ENCODE measurements at regions not wholly inside any gene's neighbourhood (a gene's known extent, or its start where the extent isn't known, plus 50 kb on each side); places are given as distances from the start of the nearest gene placed in this dataset.

DNA sequence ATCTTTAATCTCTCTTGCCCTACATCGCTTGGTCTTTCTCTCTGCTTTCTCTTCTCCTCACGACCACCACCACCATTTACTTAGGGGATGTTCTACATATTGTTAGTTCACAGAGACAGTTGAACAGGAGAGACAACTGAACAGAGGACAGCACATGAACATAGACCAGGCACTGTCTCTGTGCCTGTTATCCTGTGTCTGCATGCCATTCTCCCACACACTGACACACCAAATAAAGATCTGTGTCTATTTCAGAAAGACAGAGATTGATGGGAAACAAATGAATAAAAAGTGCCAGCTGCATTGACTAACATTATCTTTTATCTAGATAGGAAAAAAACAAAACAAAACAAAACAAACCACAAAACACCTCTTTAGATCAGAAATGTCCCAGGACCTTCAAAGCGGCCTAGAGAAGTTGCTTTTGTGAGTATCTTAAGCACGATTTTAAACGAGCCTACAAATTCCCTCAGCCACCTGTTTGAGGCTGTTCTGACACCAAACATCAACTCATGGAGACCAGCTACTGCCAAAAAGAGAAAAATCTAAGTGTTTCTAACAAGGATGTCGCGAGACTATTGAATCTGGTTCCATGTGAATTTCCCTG is 77.6 kb upstream of the PARP11 start:
- H3K4me1 Mint-ChIP-seq: peaks cover 21% of the 10 kb centered on the region
- Histone ChIP-seq H3K4me2 (replicated peaks; ENCODE audit: low read depth, low read length, poor library complexity, severe bottlenecking) (no peak overlapping the region), H3K9ac (ENCODE audit: low read length) (no peak overlapping the region), H3K9me3 (ENCODE audit: control extremely low read depth in 1 of 3, control insufficient read depth in 2 of 3, insufficient read depth in 1 of 3, low read length in 2 of 3) (peaks cover 0 to 1% (median 0%) of the 10 kb centered on the region in 3 donors), H4K20me1 (ENCODE audit: control insufficient read depth, insufficient read depth, low read length, poor library complexity, severe bottlenecking) (no peaks in the 10 kb centered on the region), H3K4me3 (ENCODE audit: control extremely low read depth in 1 of 5, extremely low read depth in 1 of 5, insufficient read depth in 1 of 5, low read depth in 2 of 5, low read length in 4 of 5) (no peak overlapping the region), H3K27me3 (replicated peaks in 1 of 4; ENCODE audit: control extremely low read depth in 1 of 4, control insufficient read depth in 3 of 4, insufficient read depth in 4 of 4, low read length in 3 of 4) (peaks cover 0 to under 1% (median 0%) of the 10 kb centered on the region in 4 experiments), H2AFZ (ENCODE audit: insufficient read depth, low read depth, low read length, poor library complexity, severe bottlenecking) (peak overlapping the region; percentile 19), H3K79me2 (ENCODE audit: control insufficient read depth, insufficient read depth, low read length) (no peaks in the 10 kb centered on the region), H3K27ac (ENCODE audit: low read length in 2 of 2) (no peak overlapping the region), H3K36me3 (replicated peaks in 1 of 2; ENCODE audit: control extremely low read depth in 1 of 2, control insufficient read depth in 1 of 2, extremely low read depth in 1 of 2, insufficient read depth in 2 of 2, low read length in 1 of 2) (no peaks in the 10 kb centered on the region), H3K4me1 (ENCODE audit: control insufficient read depth in 2 of 2, insufficient read depth in 2 of 2, low read length in 2 of 2) (peaks cover 17 to 20% of the 10 kb centered on the region in 2 donors)
- TF ChIP-seq, protein P1, sequence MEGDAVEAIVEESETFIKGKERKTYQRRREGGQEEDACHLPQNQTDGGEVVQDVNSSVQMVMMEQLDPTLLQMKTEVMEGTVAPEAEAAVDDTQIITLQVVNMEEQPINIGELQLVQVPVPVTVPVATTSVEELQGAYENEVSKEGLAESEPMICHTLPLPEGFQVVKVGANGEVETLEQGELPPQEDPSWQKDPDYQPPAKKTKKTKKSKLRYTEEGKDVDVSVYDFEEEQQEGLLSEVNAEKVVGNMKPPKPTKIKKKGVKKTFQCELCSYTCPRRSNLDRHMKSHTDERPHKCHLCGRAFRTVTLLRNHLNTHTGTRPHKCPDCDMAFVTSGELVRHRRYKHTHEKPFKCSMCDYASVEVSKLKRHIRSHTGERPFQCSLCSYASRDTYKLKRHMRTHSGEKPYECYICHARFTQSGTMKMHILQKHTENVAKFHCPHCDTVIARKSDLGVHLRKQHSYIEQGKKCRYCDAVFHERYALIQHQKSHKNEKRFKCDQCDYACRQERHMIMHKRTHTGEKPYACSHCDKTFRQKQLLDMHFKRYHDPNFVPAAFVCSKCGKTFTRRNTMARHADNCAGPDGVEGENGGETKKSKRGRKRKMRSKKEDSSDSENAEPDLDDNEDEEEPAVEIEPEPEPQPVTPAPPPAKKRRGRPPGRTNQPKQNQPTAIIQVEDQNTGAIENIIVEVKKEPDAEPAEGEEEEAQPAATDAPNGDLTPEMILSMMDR (IDR thresholded peaks at IDR 0.05): no peak
- TF ChIP-seq EZH2 (IDR thresholded peaks at IDR 0.05; ENCODE audit: borderline replicate concordance, insufficient read depth, low read depth, low read length, poor library complexity, severe bottlenecking): no peak
- ChIA-PET CTCF (no interaction called here), POLR2A (no interaction called here)
- H3K4me3 Mint-ChIP-seq: no peak overlapping the region
- H3K27ac Mint-ChIP-seq: no peak overlapping the region
- H3K27me3 Mint-ChIP-seq: peaks cover 4% of the 10 kb centered on the region
- DNase-seq (no peak), ATAC-seq (ENCODE audit: low read depth) (no peak)
- intact Hi-C loops (cut with micrococcal nuclease): no loop called here
- no peaks in the 10 kb centered on the region for H3K9me3 Mint-ChIP-seq (ENCODE audit: insufficient read depth)
- WGBS (ENCODE audit: insufficient coverage): 80% methylated on average over 3 of the region's 7 CpGs

- Mint-ChIP-seq H3K4me3 (peak overlapping the region; percentile 14), H3K27me3 (peaks cover 4% of the 10 kb centered on the region), H3K9me3 (ENCODE audit: insufficient read depth) (no peaks in the 10 kb centered on the region), H3K4me1 (peaks cover 21% of the 10 kb centered on the region), H3K27ac (peak overlapping the region; percentile 21)
- Histone ChIP-seq H3K4me1 (ENCODE audit: control insufficient read depth in 2 of 2, insufficient read depth in 2 of 2, low read length in 2 of 2) (peaks cover 17 to 20% of the 10 kb centered on the region in 2 donors), H3K4me3 (ENCODE audit: control extremely low read depth in 1 of 5, extremely low read depth in 1 of 5, insufficient read depth in 1 of 5, low read depth in 2 of 5, low read length in 4 of 5) (no peak overlapping the region), H3K4me2 (replicated peaks; ENCODE audit: low read depth, low read length, poor library complexity, severe bottlenecking) (peak overlapping the region; percentile 37), H3K9me3 (ENCODE audit: control extremely low read depth in 1 of 3, control insufficient read depth in 2 of 3, insufficient read depth in 1 of 3, low read length in 2 of 3) (peaks cover 0 to 1% (median 0%) of the 10 kb centered on the region in 3 donors), H3K9ac (ENCODE audit: low read length) (no peak overlapping the region), H3K36me3 (replicated peaks in 1 of 2; ENCODE audit: control extremely low read depth in 1 of 2, control insufficient read depth in 1 of 2, extremely low read depth in 1 of 2, insufficient read depth in 2 of 2, low read length in 1 of 2) (no peaks in the 10 kb centered on the region), H3K27me3 (replicated peaks in 1 of 4; ENCODE audit: control extremely low read depth in 1 of 4, control insufficient read depth in 3 of 4, insufficient read depth in 4 of 4, low read length in 3 of 4) (no peaks in the 10 kb centered on the region), H4K20me1 (ENCODE audit: control insufficient read depth, insufficient read depth, low read length, poor library complexity, severe bottlenecking) (no peaks in the 10 kb centered on the region), H2AFZ (ENCODE audit: insufficient read depth, low read depth, low read length, poor library complexity, severe bottlenecking) (peak overlapping the region; percentile 12), H3K27ac (ENCODE audit: low read length in 2 of 2) (peak overlapping the region; percentile 64 to 67), H3K79me2 (ENCODE audit: control insufficient read depth, insufficient read depth, low read length) (no peaks in the 10 kb centered on the region)
- no peak for ATAC-seq (ENCODE audit: low read depth)
- TF ChIP-seq, protein P1 (IDR thresholded peaks at IDR 0.05): no peak
- TF ChIP-seq EZH2 (IDR thresholded peaks at IDR 0.05; ENCODE audit: borderline replicate concordance, insufficient read depth, low read depth, low read length, poor library complexity, severe bottlenecking): no peak
- ChIA-PET POLR2A (no interaction called here), CTCF (no interaction called here)
- peak; percentile 22 for DNase-seq
- WGBS (ENCODE audit: insufficient coverage): 57% methylated on average over 1 of the region's 5 CpGs
- intact Hi-C loops (cut with micrococcal nuclease): no loop called here
Measured at GRCh38 chr12:3947781-3948180, 74.6 kb upstream of the PARP11 start.
